OCI-M1 (cell line): ENCODE measurements at regions not wholly inside any gene's neighbourhood (a gene's known extent, or its start where the extent isn't known, plus 50 kb on each side); places are given as distances from the start of the nearest gene placed in this dataset.

Experiments used
- DNase-seq: peaks from one replicate; lab custom pipeline; 2025; lab: John Stamatoyannopoulos, UW

DNA sequence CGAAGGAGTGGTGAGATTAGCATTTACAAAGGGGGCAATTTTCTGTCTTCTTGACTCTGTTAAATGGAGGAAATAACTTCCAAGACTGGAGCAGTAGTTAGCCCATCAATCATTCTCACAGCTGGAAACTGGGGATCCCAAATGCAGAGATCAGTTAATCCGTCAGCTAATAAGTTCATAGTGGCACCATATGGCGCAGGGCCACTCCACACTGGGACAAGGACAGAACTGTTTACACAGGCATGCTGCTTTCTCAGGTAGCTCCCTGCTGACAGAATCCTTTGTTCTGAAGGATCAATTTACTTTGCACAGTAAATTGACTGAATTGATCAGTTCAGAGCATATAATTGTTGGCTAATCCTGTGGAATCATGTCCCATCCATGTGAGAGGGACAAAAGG, 395.7 kb downstream of the TMEM161B start:
- DNase-seq, result no peak

DNA sequence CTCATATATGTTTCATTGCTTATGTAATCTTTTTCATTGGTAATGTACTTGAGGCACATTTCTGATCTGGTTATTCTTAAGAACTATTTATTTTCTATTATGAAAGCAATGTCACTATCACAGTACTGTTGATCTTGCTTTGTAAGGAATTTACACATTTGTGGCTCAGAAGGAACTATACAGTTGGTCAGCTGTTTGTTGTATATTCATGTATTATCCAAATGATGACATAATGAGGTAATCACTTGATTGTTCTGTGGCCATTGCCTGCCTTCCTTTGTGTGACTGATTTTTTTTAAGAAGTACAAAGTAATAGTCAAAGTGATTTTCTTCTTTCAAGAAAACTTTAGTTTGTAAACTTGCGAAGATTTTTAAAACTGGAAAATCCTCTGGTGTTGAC, 399.9 kb downstream of the TMEM161B start:
- no peak for DNase-seq

DNA sequence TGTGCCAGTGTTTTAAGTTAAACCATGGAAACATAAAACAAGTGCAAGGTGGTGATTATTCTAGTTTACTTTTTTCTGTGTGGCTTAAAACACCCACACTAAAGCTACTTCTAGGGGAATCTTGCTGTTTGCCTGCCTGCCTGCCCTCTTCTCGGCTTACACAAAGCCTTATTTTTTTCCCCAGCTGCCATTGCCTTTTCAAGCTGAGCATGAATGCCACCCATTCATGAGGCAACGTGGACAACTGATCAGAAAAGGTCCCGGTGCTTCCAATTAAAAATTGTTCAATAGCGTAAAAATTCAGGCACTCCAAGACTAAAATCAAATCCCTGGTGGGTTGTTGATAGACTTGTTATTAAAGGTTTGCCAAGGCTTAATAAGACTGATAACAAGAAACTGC, 401.4 kb downstream of the TMEM161B start:
- DNase-seq, result no peak

DNA sequence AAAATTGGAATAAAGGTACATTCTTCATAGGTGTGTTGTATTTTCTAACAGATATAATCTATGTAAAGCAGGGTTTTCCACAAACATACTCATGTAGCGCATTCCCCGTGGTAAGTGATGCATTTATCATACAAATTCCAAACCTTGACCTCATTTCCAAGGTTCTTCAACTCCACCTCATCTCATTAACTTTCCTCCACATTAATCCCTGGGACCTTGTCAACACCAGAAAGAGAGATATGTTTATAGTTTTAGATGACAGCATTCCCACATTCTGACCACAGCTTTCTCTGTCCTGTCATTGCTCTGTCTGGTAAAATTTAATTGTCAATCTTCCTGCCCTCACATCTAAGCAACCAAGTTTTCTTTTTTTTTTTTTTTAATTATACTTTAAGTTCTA, 415.1 kb downstream of the TMEM161B start:
- DNase-seq, result no peak

DNA sequence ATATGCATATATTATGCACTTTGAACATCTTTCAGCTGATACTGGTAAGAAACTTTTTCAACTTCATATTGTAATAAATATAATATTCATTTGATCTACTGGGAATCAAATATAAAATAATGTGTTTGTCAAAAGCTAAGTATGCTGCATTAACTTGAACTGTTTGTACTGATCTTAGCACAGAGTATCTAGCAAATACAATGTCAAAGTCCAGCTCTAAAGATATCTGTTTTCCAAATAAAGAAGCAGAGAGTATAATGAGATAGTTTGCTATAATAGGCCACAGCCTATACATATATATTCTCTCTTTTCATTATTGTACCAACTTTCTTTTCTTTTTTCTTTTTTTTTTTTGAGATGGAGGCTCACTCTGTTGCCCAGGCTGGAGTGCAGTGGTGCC, 417.0 kb downstream of the TMEM161B start:
- DNase-seq, result no peak

DNA sequence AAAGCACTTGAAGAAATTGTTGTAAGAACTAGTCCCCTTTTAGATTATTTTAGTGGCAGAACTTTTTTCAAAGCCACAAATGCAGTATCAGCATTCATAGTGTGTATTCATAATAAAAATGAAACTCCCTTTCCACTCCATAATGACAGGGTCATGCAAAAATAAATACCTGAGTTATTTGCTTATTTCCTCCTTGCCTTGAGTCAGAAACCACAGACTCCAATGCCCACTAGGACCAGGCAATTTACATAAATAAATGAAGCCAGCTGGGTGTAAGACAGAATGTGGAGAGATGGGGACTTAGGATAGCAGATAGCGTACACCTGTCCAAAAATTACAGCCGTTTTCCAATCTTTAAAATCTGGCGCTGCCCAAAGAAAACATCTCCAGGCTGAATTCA, 417.8 kb downstream of the TMEM161B start:
- no peak for DNase-seq

DNA sequence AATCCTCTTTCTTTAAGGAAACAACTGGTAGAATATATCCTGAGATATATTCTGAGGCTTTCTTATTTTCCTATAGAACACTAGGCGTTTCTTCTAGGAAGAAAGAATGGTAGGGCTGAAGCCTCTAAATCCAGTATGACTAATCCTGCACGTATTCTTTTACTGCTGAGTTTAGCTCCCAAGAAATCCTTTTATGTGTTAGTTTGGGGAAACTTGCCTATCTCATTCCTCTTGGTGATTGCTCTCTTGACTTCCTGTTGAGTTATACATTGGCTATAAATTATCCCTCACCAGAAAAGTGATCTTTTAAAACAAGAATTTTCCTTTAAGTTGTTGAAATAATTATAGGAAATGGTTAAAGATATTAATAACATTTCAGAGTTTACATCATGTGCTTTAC, 422.9 kb downstream of the TMEM161B start:
- no peak for DNase-seq

DNA sequence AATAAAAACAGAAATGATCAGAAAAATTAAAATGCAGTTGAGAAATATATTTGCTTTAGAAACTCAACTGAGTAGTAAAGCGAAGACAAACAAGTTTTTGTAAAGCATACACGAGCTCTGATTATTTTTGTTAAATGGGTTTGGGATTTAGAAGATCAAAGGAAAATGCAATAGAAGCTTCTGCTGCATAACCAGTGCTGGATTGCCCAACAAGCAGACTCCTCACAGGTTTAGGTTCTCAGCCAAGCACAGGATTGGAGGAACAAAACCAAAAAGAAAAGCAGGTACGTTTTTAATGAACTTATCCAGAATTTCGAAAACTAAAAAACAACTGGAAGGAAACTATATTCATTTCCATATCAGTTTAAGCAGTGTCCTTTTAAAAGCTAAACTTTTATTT, 423.8 kb downstream of the TMEM161B start:
- no peak for DNase-seq

DNA sequence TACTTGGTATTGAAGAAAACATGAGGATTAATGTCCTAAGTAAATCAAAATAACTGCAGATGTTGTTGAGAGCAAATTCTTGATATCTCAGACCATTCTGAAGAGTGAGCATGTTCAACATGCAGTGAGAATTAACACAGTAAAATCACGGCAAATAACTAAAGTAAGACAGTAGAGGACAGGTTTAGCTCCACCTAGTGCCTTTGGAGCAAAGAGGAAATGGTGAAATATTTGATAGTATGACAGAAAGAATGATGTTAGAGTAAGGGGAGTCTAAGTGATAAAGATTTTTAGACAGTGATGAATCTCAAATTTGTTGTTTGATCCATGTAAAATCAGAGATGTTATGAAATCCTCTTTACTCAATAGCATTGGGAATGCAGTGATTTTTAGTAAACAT, 424.2 kb downstream of the TMEM161B start:
- DNase-seq, result peak; percentile 17

DNA sequence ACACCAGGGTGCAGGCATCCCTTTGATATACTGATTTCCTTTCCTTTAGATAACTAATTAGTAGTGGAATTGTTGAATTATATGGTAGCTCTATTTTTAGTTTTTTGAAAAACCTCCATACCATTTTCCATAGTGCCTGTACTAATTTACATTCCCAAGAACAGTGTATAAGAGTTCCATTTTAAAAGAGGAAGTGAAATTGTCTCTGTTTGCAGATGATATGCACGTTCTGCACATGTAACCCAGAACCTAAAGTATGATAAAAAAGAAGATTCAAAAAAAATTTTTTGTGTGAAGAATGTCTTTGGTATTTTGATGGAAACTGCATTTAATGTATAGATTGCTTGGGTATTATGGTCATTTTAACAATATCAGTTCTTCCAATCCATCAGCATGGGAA, 424.0 kb upstream of the CCNH start:
- DNase-seq, result peak; percentile 50

DNA sequence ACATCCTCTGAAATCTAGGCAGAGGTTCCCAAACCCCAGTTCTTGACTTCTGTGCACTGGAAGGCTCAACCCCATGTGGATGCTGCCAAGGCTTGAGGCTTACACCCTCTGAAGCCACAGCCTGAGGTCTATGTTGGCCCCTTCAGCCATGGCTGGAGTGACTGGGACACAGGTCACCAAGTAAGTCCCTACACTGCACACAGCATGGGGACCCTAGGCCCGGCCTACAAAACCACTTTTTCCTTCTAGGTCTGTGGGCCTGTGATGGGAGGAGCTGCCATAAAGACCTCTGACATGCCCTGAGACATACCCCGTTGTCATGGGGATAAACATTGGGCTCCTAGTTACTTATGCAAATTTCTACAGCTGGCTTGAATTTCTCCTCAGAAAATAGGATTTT, 418.8 kb upstream of the CCNH start:
- no peak for DNase-seq

DNA sequence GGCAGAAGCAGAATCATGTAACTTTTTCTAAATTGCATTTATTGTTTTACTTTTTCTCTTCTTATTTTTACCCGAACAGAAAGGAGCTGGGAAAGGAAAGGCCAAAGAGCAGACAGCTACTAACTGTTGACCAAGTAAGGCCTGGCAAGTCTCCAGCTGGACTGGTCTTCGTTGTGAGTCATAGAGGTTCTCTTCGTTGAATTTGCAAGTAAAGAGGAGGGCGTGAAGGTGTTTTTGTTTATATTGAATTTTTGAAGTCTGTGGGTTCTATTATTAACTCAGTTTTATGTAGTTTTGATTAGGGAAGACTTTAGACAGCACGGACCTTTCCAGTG, 416.5 kb upstream of the CCNH start:
- peak; percentile 30 for DNase-seq

DNA sequence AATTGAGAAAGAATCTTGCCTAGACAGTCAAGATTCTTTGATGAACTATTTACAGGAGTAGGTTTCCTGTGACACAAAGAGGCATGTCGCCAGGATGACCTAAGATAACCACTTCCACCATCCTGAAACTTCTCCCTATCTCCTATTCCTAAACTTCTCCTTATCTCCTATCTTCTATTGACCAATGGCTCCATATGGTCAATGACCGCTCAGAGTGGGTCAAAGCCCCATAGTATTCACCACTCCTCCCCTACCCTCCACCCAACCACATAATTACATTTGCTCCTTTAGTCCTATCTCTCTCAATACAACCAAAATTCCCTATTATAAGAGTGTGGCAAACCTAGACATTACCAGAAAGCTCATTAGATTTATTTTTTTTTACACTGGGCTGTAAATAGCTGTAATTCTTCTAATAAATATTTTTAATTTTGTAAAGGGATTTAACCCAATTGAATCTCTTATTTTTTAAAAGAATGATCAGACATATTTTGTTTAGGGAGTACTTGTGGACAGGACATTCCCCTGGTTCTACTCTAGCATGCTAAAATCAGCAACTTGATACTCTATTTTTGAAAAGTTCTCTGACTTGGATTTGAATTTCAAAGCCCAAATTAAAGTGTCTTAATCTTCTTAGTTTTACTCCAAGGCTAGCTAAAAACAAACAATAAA, 416.0 kb upstream of the CCNH start:
- DNase-seq, result no peak

DNA sequence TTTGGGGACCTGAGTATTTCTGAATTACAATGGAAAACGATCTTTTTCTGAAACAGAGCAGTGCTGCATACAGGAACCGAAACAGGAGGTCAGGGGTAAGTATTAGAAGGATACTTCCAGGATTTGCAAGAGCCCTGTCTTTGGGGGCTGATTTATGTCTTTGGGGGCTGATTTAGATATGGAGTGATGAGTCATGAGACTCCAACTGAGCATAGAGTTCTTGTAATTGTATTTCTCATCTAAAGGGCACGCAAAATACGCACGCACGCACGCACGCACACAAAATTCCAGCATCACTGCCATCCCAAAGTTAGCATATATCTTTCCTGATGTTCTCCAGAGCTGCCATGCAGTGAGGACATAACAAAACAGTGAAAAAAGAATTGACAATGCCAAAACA, 414.8 kb upstream of the CCNH start:
- no peak for DNase-seq

DNA sequence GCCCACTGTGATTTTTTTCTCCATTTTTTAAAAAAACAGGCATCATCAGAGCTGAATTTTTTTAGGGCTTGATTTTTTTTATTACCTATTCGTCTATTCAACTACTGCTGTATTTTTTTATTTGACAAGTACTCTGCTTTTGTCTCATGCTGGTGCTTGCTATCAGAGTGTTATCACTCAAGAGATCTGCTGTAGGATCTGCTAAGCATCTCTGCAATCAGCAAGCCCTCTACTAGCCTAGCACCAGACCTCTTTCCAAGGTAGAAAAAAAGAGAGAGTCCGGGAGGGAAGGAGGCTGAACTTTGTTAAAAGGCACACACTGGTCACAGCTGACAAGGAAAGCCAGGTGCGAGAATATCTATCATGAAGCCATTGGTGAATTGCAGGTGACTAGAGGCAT, 413.8 kb upstream of the CCNH start:
- no peak for DNase-seq

DNA sequence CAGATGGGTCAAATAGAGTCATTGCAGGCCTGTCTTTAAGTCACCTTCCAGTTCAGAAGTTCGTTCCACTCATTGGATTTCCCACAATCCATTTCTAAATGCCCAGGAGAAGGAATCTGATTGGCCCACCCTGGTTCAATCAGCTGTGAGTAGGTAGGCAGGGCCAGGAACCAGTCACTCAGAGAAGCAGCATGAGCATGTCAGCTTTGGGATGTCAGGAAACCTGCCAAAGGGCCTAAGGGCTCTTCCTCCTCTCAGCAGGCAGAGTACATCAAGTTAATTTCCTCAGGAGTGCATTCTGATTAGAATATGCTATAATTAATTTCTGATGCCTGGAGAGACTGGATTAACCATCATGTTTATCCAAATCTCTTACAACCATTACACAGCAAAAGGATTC, 412.9 kb upstream of the CCNH start:
- no peak for DNase-seq

DNA sequence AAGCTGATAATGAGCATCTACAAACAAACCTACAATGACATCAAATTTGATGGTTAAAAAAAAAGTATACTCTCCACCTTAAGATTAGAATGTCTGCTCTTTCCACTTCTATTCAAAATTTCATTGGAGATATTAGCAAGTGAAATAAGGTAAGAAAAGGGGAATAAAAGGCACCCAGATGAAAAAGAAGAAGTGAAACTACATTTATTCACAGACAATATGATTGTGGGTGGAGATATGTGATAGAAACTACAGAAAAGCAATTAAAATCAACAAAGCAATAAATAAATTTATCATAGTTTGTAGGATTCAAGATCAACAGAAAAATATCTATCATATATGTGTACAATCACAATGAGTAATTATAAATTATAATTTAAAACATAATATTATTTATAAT, 395.1 kb upstream of the CCNH start:
- DNase-seq, result no peak

DNA sequence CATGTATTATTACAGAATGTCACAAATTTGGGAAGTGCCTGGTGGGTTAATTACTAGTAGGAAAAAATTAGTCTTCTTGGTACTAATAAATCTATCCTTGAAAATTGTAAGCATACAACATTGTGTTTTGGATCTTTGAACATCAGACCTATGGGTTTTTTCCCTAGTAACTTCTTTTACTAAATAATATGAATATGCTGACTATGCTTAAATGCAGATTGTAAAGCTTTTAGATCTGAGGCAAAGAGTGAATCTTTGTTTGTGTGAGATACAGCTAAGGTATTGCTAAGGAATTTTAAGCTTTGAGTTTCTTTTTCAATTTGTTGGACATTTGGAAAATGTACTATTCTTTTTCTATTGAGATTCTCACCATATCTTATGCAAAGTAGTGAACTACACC, 390.6 kb upstream of the CCNH start:
- no peak for DNase-seq

DNA sequence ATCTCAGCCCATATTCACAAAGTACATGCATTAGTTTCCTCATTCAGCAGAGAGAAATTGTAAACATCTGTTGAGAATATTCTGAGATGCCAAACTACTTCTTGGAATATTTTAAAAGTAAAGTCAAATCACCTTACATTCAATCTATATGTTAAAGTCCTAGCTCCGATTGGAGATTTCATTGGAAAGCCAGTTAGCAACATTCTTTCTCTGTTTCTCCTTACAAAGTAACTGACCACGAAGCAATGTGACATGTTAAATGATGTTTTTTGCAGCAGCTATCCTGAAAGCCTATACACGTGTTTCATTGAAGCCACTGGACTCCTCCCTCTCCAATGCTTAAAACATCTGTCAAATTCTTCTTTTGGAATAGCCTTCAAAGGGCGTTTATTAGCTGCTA, 379.1 kb upstream of the CCNH start:
- no peak for DNase-seq

DNA sequence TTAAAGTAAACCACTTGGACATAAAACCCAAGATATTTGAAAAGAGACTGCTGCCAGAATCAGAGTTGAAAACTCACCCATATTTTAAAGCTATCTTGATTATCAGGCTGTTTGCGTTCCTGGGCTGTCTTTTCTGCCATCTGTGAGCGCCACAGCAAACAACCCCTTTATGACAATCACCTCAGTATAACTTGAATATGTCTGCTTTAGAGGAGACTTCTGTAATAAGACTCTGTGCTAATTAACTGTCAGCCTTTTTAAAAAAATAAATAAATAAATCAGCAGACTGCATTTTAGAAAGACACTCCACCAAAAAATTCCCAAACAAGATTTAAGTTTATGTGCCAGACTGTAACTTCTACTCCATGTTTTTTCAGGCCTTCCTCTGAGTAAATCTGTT, 375.7 kb upstream of the CCNH start:
- no peak for DNase-seq

DNA sequence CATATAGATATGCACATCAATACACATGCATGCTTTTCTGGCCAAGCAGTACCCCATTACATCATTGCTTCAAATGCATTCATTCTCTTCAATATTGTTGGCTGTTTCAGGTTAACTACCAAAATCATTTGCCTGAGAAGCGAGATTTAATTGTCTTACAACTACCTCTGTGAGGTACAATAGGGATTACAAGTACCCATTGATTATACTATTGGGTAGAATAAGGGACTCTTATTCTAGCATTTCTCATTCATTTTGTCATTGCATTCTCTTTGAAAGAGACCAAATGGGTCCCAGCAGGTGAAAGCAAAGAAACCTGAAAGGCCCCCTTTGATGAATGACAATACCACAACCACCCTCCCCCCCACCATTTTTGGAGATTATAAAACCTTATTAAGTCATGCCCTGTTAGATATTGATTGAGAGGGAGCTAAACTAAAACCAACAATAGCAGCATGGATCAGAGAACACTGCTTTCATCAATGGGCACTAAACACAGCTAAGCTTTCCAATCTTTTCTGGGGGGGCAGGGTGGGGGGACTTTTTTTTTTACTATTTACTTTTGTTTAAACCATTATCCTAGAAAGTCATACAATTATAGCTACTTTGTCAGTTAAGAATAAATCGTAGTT, 375.0 kb upstream of the CCNH start:
- no peak for DNase-seq

DNA sequence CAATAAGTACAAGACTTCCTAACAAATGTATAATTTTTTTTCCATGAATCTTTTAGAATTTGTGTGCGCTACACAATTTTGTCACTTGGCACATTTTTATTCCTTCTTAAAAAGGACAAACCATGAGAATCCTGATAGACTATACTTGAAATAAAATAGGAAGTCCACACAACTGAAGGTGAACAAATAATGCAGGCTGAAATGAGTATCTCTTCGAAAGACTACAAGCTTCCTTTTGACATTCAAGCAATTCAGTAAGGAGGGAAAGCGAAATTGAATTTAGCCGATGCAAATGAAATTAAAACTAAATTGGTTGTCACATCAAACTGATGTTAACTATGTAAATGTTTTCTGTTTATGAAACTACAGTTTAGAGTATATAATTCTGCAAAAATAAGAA, 374.4 kb upstream of the CCNH start:
- peak; percentile 6 for DNase-seq

DNA sequence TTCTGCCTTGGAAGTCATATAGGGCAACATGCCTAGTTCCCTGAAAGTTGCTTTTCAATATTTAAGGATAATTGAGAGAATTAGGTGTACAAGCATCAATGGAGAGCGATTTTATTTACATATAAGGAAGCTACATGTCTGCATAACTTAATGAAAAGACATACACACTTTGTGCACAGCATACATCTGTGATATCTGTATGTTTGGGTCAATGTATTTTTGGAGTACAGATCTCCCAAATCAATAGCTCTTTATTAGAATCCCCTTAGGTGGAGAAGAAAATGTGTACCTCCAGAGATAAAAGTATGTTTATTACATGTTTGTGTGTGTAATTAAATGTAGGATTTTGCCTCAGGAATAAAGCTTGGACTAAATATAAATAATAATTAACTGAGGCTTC, 373.7 kb upstream of the CCNH start:
- DNase-seq, result no peak

DNA sequence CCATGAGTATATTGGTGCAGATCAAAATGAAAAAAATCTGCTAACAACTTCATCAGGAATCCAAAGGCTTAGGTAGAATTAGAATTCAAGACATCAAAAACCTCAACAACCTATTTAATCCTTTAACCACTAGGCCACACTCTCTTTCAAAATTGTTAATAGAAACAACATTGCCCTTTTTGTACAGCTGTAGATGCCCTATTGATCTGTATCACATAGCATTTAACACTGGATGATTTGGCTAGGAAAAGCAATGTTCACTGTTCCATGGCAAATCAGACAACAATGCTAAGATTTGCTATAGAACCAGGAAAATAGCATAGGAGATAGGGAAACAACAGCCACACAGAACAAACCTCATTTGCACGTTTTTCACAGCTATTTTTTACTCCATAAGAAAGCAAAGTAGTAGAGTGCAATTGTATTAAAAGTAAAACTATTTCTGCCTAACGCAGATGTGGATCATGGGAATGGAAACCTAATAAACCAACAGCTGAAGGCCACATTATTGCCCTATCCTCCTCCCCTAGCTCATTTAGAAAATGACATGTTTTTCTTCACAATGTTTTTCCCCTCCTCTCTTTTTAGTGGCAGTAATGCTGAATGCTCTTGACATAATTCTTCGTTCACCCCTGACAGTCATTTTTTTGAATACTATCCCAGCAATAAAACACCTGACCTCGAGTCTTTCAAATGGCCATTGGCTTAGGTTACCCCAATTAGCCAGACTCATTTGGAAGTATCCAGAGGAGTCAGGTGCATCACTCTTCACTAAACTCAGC, 373.0 kb upstream of the CCNH start:
- DNase-seq, result no peak
